Lower lobe of right lung (tissue), 2 donors: ENCODE measurements at regions not wholly inside any gene's neighbourhood (a gene's known extent, or its start where the extent isn't known, plus 50 kb on each side); places are given as distances from the start of the nearest gene placed in this dataset.

Experiments
- ATAC-seq, 2 donors: fragments of 200-7000 bp; cut with Tn5 transposase; one replicate each; pipeline ENCODE4 v1.9.1; 2020 to 2022; ENCODE audit warnings: mild to moderate bottlenecking in 2 of 2, moderate library complexity in 2 of 2
- DNase-seq: peaks from one replicate; pipeline ENCODE4 v3.0.0-alpha.2; 2020
- H3K27ac ChIP-seq: fragments of 200-600 bp; one replicate; pipeline ENCODE4 v1.8.0; 2022
- H3K27me3 ChIP-seq: fragments of 200-600 bp; one replicate; pipeline ENCODE4 v1.8.0; 2022; ENCODE audit warnings: low read depth
- H3K36me3 ChIP-seq: fragments of 200-600 bp; one replicate; pipeline ENCODE4 v1.8.0; 2022; ENCODE audit warnings: mild to moderate bottlenecking
- H3K4me1 ChIP-seq: fragments of 200-600 bp; one replicate; pipeline ENCODE4 v1.8.0; 2022
- H3K4me3 ChIP-seq: fragments of 200-600 bp; one replicate; pipeline ENCODE4 v1.8.0; 2022; ENCODE audit warnings: mild to moderate bottlenecking
- H3K9me3 ChIP-seq: fragments of 200-600 bp; one replicate; pipeline ENCODE4 v1.8.0; 2022
- CTCF ChIP-seq: fragments of 200-600 bp; IDR thresholded peaks from one replicate; pipeline ENCODE4 v1.8.0; 2022; ENCODE audit warnings: antibody characterized with exemption, mild to moderate bottlenecking
- intact Hi-C: fragments of 100-400 bp; cut with DNase I; formaldehyde crosslinking; loops from one replicate; pipeline ENCODE4 v1.11.0; 2022
- donor health status: DM: no; HTN: yes; CAD: no; lungs with severe emphysema.

GRCh38 chr20:52086878-52087277 lies 104.7 kb downstream of the ZFP64 start:
- peaks cover 6% of the 10 kb centered on the region for H3K36me3 ChIP-seq
- no peak overlapping the region for H3K27ac ChIP-seq
- TF ChIP-seq CTCF, result no peak
- H3K9me3 ChIP-seq, result peaks cover 11% of the 10 kb centered on the region
- intact Hi-C loops, result no loop called here
- no peak for DNase-seq
- no peaks in the 10 kb centered on the region for H3K27me3 ChIP-seq
- H3K4me3 ChIP-seq, result no peak overlapping the region
- no peak for ATAC-seq
- H3K4me1 ChIP-seq, result no peaks in the 10 kb centered on the region

GRCh38 chr20:52084727-52085126 lies 106.9 kb downstream of the ZFP64 start:
- H3K36me3 ChIP-seq, result peaks cover 6% of the 10 kb centered on the region
- H3K27ac ChIP-seq, result no peak overlapping the region
- H3K9me3 ChIP-seq, result peaks cover 11% of the 10 kb centered on the region
- DNase-seq (no peak), ATAC-seq (peak in 1 of 2 donors; percentile 45)
- H3K27me3 ChIP-seq, result no peaks in the 10 kb centered on the region
- intact Hi-C loops, result no loop called here
- no peak overlapping the region for H3K4me3 ChIP-seq
- no peaks in the 10 kb centered on the region for H3K4me1 ChIP-seq
- no peak for TF ChIP-seq CTCF

- DNase-seq, result no peak
- H3K4me1 ChIP-seq, result no peaks in the 10 kb centered on the region
- no peak overlapping the region for H3K4me3 ChIP-seq
- H3K36me3 ChIP-seq, result peaks cover 6% of the 10 kb centered on the region
- H3K9me3 ChIP-seq, result peaks cover 11% of the 10 kb centered on the region
- H3K27me3 ChIP-seq, result no peaks in the 10 kb centered on the region
- ATAC-seq, result peak; percentile 26 to 65
- no peak overlapping the region for H3K27ac ChIP-seq
- intact Hi-C loops, result no loop called here
- peak; percentile 51 for TF ChIP-seq CTCF
Measured at GRCh38 chr20:52083627-52084232, 107.8 kb downstream of the ZFP64 start.

- TF ChIP-seq CTCF, result no peak
- H3K4me3 ChIP-seq, result no peak overlapping the region
- ATAC-seq, result no peak
- peaks cover 6% of the 10 kb centered on the region for H3K36me3 ChIP-seq
- intact Hi-C loops, result no loop called here
- H3K27ac ChIP-seq, result no peak overlapping the region
- no peaks in the 10 kb centered on the region for H3K27me3 ChIP-seq
- no peaks in the 10 kb centered on the region for H3K4me1 ChIP-seq
- DNase-seq, result no peak
- peaks cover 11% of the 10 kb centered on the region for H3K9me3 ChIP-seq
Measured at GRCh38 chr20:52082612-52083011, 109.0 kb downstream of the ZFP64 start.

- intact Hi-C loops, result no loop called here
- Histone ChIP-seq H3K4me3 (no peak overlapping the region), H3K9me3 (peaks cover 3% of the 10 kb centered on the region), H3K36me3 (peaks cover 6% of the 10 kb centered on the region), H3K4me1 (no peaks in the 10 kb centered on the region), H3K27me3 (no peaks in the 10 kb centered on the region), H3K27ac (no peak overlapping the region)
- DNase-seq, result no peak
- TF ChIP-seq CTCF, result no peak
- ATAC-seq, result no peak
Measured at GRCh38 chr20:52081791-52082190, 109.8 kb downstream of the ZFP64 start.

GRCh38 chr20:52081066-52081465 lies 110.5 kb downstream of the ZFP64 start:
- TF ChIP-seq CTCF, result no peak
- intact Hi-C loops, result no loop called here
- DNase-seq (no peak), ATAC-seq (no peak)
- Histone ChIP-seq H3K36me3 (peaks cover 6% of the 10 kb centered on the region), H3K4me1 (no peaks in the 10 kb centered on the region), H3K27me3 (no peaks in the 10 kb centered on the region), H3K4me3 (no peak overlapping the region), H3K9me3 (no peaks in the 10 kb centered on the region), H3K27ac (no peak overlapping the region)
